BLaER1 treated with 17β-estradiol and CSF1 and Interleukin-3, amounts not matched to agents 10 nM and 100 nM (cell line): ENCODE measurements at regions not wholly inside any gene's neighbourhood (a gene's known extent, or its start where the extent isn't known, plus 50 kb on each side); places are given as distances from the start of the nearest gene placed in this dataset.
"Not testable (repeated sequence)": the region's sequence is repeated elsewhere in the genome, so short reads cannot be mapped to it uniquely, and the experiment has no call there.

Experiments used
- H3K27ac ChIP-seq, 11 experiments: shearing (Covaris generic); formaldehyde crosslinking; 2 replicates each; pipeline ENCODE4 v1.8.1; 2022
- H3K27me3 ChIP-seq, 11 experiments: shearing (Covaris generic); formaldehyde crosslinking; 2 replicates each; pipeline ENCODE4 v1.8.1; 2022
- H3K36me3 ChIP-seq, 11 experiments: shearing (Covaris generic); formaldehyde crosslinking; 2 replicates each; pipeline ENCODE4 v1.8.1; 2022
- H3K4me1 ChIP-seq, 10 experiments: shearing (Covaris generic); formaldehyde crosslinking; 2 replicates each; pipeline ENCODE4 v1.8.1; 2022
- H3K4me2 ChIP-seq, 11 experiments: shearing (Covaris generic); formaldehyde crosslinking; 2 replicates each; pipeline ENCODE4 v1.8.1; 2022
- H3K4me3 ChIP-seq, 10 experiments: shearing (Covaris generic); formaldehyde crosslinking; 2 replicates each; pipeline ENCODE4 v1.8.1; 2022
- H3K9ac ChIP-seq, 11 experiments: shearing (Covaris generic); formaldehyde crosslinking; 2 replicates each; pipeline ENCODE4 v1.8.1; 2022
- H3K9me3 ChIP-seq, 11 experiments: shearing (Covaris generic); formaldehyde crosslinking; replicated peaks in 1 of 11; 2 replicates each; pipeline ENCODE4 v1.8.1; 2022
- H4K20me1 ChIP-seq, 11 experiments: shearing (Covaris generic); formaldehyde crosslinking; 2 replicates each; pipeline ENCODE4 v1.8.1; 2022
- Cebpa-rat ChIP-seq, 11 experiments: shearing (Covaris generic); IDR thresholded peaks; 2 replicates each; pipeline ENCODE4 v1.8.1; 2022

GRCh38 chr6:76984572-76984971 lies 478.7 kb downstream of the HTR1B start:
- Histone ChIP-seq H3K9ac (no peak overlapping the region), H3K9me3 (peaks cover 0 to 13% (median 11%) of the 10 kb centered on the region in 11 experiments; a peak in 15 of 22 replicates), H3K27ac (no peak overlapping the region), H3K4me2 (no peak overlapping the region), H3K27me3 (no peaks in the 10 kb centered on the region), H3K4me1 (no peaks in the 10 kb centered on the region), H4K20me1 (no peaks in the 10 kb centered on the region), H3K4me3 (no peak overlapping the region), H3K36me3 (no peaks in the 10 kb centered on the region)
- TF ChIP-seq Cebpa-rat (IDR thresholded peaks at IDR 0.05): no peak

GRCh38 chr6:76982476-76983199 lies 480.7 kb downstream of the HTR1B start:
- H3K36me3 ChIP-seq: no peaks in the 10 kb centered on the region
- H3K27ac ChIP-seq: no peak overlapping the region
- no peaks in the 10 kb centered on the region for H3K27me3 ChIP-seq
- H3K4me2 ChIP-seq: no peak overlapping the region
- no peaks in the 10 kb centered on the region for H4K20me1 ChIP-seq
- H3K4me3 ChIP-seq: no peak overlapping the region
- no peaks in the 10 kb centered on the region for H3K9me3 ChIP-seq
- H3K4me1 ChIP-seq: no peaks in the 10 kb centered on the region
- no peak overlapping the region for H3K9ac ChIP-seq
- no peak for TF ChIP-seq Cebpa-rat (IDR thresholded peaks at IDR 0.05)

- Histone ChIP-seq H3K4me3 (no peak overlapping the region), H3K9me3 (no peaks in the 10 kb centered on the region), H3K27ac (no peak overlapping the region), H4K20me1 (no peaks in the 10 kb centered on the region), H3K4me1 (no peaks in the 10 kb centered on the region), H3K9ac (no peak overlapping the region), H3K27me3 (no peaks in the 10 kb centered on the region), H3K36me3 (no peaks in the 10 kb centered on the region), H3K4me2 (no peak overlapping the region)
- TF ChIP-seq Cebpa-rat (IDR thresholded peaks at IDR 0.05): no peak
Observed at GRCh38 chr6:76972474-76972873, 490.8 kb downstream of the HTR1B start.

- H3K9me3 ChIP-seq, H3K36me3 ChIP-seq, H3K27ac ChIP-seq, H4K20me1 ChIP-seq, H3K4me3 ChIP-seq, H3K4me2 ChIP-seq, H3K27me3 ChIP-seq, H3K4me1 ChIP-seq, H3K9ac ChIP-seq: not testable (repeated sequence)
Observed at GRCh38 chr6:76959177-76959576, 504.1 kb downstream of the HTR1B start.

- TF ChIP-seq Cebpa-rat (IDR thresholded peaks at IDR 0.05): no peak
Observed at GRCh38 chr6:76942203-76942966, 520.9 kb downstream of the HTR1B start.

GRCh38 chr6:76940191-76940590 lies 523.1 kb downstream of the HTR1B start:
- Histone ChIP-seq H3K9ac (no peak overlapping the region), H3K9me3 (peaks cover 0 to 20% (median 3%) of the 10 kb centered on the region in 11 experiments; a peak in 6 of 22 replicates), H3K36me3 (no peaks in the 10 kb centered on the region), H3K27ac (no peak overlapping the region), H3K4me1 (no peaks in the 10 kb centered on the region), H3K27me3 (no peaks in the 10 kb centered on the region), H3K4me3 (no peak overlapping the region), H4K20me1 (no peaks in the 10 kb centered on the region), H3K4me2 (no peak overlapping the region)
- no peak for TF ChIP-seq Cebpa-rat (IDR thresholded peaks at IDR 0.05)

More at GRCh38 chr6:76942203-76942966, 520.9 kb downstream of the HTR1B start:
- no peaks in the 10 kb centered on the region for H3K27me3 ChIP-seq
- H3K9ac ChIP-seq: no peak overlapping the region
- H3K4me3 ChIP-seq: no peak overlapping the region
- peaks cover 0 to 20% (median 3%) of the 10 kb centered on the region in 11 experiments; a peak in 6 of 22 replicates for H3K9me3 ChIP-seq
- no peak overlapping the region for H3K4me2 ChIP-seq
- no peaks in the 10 kb centered on the region for H3K4me1 ChIP-seq
- H3K27ac ChIP-seq: no peak overlapping the region
- H3K36me3 ChIP-seq: no peaks in the 10 kb centered on the region
- no peaks in the 10 kb centered on the region for H4K20me1 ChIP-seq

GRCh38 chr6:76914737-76915136 lies 548.6 kb downstream of the HTR1B start:
- no peak for TF ChIP-seq Cebpa-rat (IDR thresholded peaks at IDR 0.05)
- Histone ChIP-seq H3K4me1 (no peaks in the 10 kb centered on the region), H4K20me1 (no peaks in the 10 kb centered on the region)

GRCh38 chr6:76905541-76905940 lies 557.8 kb downstream of the HTR1B start:
- H3K4me3 ChIP-seq, H3K9me3 ChIP-seq, H3K9ac ChIP-seq, H3K27ac ChIP-seq, H3K27me3 ChIP-seq, H3K4me1 ChIP-seq, H3K4me2 ChIP-seq, H3K36me3 ChIP-seq, H4K20me1 ChIP-seq: not testable (repeated sequence)

More at GRCh38 chr6:76914737-76915136, 548.6 kb downstream of the HTR1B start:
- Histone ChIP-seq H3K4me3 (no peak overlapping the region), H3K9ac (no peak overlapping the region), H3K27me3 (no peaks in the 10 kb centered on the region), H3K36me3 (no peaks in the 10 kb centered on the region), H3K4me2 (no peak overlapping the region), H3K9me3 (no peaks in the 10 kb centered on the region), H3K27ac (no peak overlapping the region)

GRCh38 chr6:76892542-76892941 lies 570.7 kb downstream of the HTR1B start:
- Histone ChIP-seq H4K20me1 (no peaks in the 10 kb centered on the region), H3K9me3 (peaks cover 0 to 18% (median 14%) of the 10 kb centered on the region in 11 experiments; a peak in 19 of 22 replicates), H3K4me3 (no peak overlapping the region), H3K4me1 (no peaks in the 10 kb centered on the region), H3K36me3 (no peaks in the 10 kb centered on the region), H3K27ac (no peak overlapping the region), H3K4me2 (no peak overlapping the region), H3K27me3 (no peaks in the 10 kb centered on the region), H3K9ac (no peak overlapping the region)
- TF ChIP-seq Cebpa-rat (IDR thresholded peaks at IDR 0.05): no peak

GRCh38 chr6:76888351-76888750 lies 574.9 kb downstream of the HTR1B start:
- Histone ChIP-seq H3K27me3 (no peaks in the 10 kb centered on the region), H3K4me2 (no peak overlapping the region)

More at GRCh38 chr6:76888351-76888750, 574.9 kb downstream of the HTR1B start:
- TF ChIP-seq Cebpa-rat (IDR thresholded peaks at IDR 0.05): no peak
- H3K9me3 ChIP-seq: peaks cover 0 to 3% (median 2%) of the 10 kb centered on the region in 11 experiments; a peak in 8 of 22 replicates
- H3K4me3 ChIP-seq: no peak overlapping the region
- no peaks in the 10 kb centered on the region for H4K20me1 ChIP-seq
- no peaks in the 10 kb centered on the region for H3K36me3 ChIP-seq
- no peak overlapping the region for H3K9ac ChIP-seq
- H3K27ac ChIP-seq: no peak overlapping the region
- H3K4me1 ChIP-seq: no peaks in the 10 kb centered on the region
